ENCODE measurements at regions not wholly inside any gene's neighbourhood (a gene's known extent, or its start where the extent isn't known, plus 50 kb on each side); places are given as distances from the start of the nearest gene placed in this dataset.

- no peak for TF ChIP-seq CTCF (IDR thresholded peaks at IDR 0.05 in 2 of 3, conservative IDR thresholded peaks at IDR 0.05 in 1 of 3; ENCODE audit: control insufficient read depth in 2 of 3, extremely low read depth in 1 of 3, insufficient read depth in 1 of 3, low read depth in 3 of 3, low read length in 3 of 3)
- TF ChIP-seq SIX5 (IDR thresholded peaks at IDR 0.05; ENCODE audit: low read depth, low read length, severe bottlenecking) = no peak
- no peak for TF ChIP-seq ZBTB33 (IDR thresholded peaks at IDR 0.05)
- no peak for TF ChIP-seq CEBPZ (IDR thresholded peaks at IDR 0.05; ENCODE audit: low read depth, low read length)
- no peak for TF ChIP-seq RELB (IDR thresholded peaks at IDR 0.05; ENCODE audit: low read depth)
- TF ChIP-seq MLLT1 (IDR thresholded peaks at IDR 0.05) = no peak
These were observed 253.4 kb upstream of the LRIG3 start for GRCh38 chr12:59173695-59174094.

Data from GM12878 (cell line).